HG02870 (cell line): ENCODE measurements at regions not wholly inside any gene's neighbourhood (a gene's known extent, or its start where the extent isn't known, plus 50 kb on each side); places are given as distances from the start of the nearest gene placed in this dataset.
"Not testable (repeated sequence)": the region's sequence is repeated elsewhere in the genome, so short reads cannot be mapped to it uniquely, and the experiment has no call there.

ENCODE experiments used
- ATAC-seq: cut with Tn5 transposase; IDR thresholded peaks from one replicate; pipeline ENCODE4 v1.9.1; 2021; ENCODE audit warnings: mild to moderate bottlenecking, moderate library complexity; ENCODE audit not compliant: unreplicated experiment

GRCh38 chr21:15422783-15423182 lies 307.0 kb upstream of the USP25 start:
- ATAC-seq: no peak

- no peak for ATAC-seq
These were observed 305.9 kb upstream of the USP25 start for GRCh38 chr21:15423676-15424445.

DNA sequence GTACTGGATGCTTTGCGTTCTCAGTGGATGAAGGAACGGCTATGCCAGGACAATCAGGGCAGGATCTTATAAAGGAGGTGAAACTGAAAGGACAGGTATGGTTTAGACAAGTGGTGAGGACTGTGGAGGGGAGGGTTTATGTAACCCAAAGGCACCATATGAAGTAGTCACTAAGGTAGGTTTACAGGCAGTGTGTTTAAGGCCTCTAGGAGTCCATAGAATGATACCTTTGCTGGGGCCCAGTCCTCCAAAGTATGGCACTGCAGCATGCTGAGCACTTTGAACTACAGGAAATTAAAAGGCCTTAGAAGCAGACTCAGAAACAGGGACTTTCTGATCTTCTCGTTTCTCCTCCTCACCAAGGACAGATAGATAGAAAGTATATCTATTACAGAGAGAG lies 304.7 kb upstream of the USP25 start:
- ATAC-seq: no peak

DNA sequence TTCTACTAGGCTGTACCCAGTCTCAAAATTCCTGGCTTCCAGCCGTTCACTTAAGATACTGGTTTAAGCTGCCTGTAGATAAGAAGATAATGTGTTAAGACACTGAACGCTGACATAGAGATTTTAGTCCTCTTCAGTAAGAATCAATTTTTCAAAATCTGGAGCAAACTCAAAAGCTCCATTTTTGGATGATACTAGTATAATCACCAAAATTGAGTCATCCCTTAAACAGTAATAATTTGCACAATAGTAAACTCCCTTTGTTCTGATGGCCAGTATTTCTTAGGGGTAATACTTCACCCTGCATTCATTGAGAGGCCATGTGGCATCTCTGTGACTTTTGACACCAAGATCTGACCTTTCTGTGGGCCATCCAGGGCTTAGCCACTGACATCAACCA lies 299.8 kb upstream of the USP25 start:
- ATAC-seq: no peak

DNA sequence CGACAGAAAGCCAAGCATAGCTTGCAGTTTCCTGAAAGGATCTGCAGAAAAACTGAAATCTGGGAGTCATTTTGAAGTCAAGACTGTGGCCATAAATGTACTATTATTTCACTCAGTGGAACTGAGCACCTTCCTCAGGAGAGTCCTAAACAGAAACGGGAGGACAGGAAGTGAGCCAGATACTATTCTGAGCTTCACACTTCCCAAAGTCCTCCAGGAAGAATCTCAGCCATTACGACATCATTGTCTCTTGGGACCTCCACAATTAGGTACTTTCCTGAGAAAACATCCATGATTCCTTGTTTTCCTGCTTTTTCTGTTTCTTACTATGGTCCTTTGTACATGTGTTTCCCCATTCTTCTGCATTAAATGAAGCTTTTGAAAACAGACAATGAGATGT lies 299.2 kb upstream of the USP25 start:
- no peak for ATAC-seq

DNA sequence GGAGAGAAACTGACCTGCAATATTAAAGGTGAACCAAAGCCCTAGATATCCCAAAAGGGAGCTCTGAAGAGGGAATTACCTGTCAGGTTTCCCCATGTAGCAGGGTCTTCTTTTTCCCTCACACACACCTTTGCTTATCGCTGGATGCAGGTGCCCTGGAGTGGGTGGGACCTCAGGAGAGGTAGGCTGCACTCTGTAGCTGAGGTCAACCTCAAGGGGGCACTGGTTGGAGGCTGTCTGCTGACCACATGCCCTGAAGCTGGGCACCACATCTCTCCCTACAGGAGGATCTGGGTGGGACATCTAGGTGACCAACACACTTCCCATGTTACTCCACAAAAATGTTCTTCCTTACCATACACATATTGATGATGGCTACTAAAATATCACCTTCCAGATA lies 298.7 kb upstream of the USP25 start:
- no peak for ATAC-seq

- ATAC-seq: no peak
These were observed 296.7 kb upstream of the USP25 start for GRCh38 chr21:15433091-15433490.

DNA sequence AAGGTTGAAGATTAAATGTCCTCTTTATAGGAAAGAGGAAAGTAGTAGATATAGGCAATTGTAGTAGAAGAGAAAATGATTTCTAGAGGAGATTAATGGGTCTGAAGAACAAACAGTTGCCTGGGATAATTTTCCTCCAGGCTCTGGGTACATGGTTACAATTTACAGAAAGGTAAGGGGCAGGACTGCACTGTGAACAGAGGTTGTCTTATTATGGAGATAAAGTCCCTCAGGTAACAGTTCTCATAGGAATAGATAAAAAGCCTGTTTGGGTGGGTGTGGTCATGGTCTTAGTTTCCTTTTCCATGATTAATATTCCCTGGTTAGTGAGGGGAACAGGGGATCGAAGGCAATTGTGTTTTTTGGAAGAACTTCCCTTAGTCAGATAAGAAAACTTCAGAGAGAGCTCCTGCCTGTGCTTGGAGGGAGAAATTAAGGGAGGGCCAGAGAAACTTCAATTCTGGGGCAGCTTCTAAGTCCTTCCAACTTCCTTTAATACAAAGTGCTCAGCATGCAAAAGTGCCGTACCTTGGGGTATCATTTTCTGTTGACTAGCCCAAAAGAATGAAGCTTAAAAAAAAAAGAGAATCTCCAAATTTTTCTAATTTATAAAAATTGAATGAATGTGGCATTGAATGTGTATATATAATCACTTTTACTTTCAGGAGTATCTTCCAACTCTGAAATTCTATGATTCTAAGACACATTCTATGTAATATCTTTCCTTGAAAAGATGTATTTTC lies 295.4 kb upstream of the USP25 start:
- no peak for ATAC-seq

DNA sequence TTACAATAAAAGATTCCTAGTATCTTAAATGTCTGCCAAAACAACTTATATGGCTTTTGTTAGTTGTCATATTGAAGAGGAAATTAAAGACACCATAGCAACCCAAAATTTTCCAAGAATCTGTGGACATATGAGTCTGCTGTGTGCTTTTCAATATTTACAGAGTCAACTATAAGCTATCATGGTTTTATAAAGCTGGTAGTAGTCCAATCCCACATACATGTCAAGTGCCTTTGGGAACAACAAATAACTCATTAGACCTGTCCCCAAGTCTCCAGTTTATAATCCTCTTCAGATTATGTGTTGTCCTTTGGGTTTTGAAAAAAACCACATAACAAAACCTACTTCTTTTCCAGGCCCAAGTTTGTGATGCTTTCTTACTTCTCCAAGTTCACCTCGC lies 293.8 kb upstream of the USP25 start:
- no peak for ATAC-seq

GRCh38 chr21:15437883-15438282 lies 291.9 kb upstream of the USP25 start:
- peak; percentile 90 for ATAC-seq

GRCh38 chr21:15439726-15440125 lies 290.1 kb upstream of the USP25 start:
- ATAC-seq: no peak

DNA sequence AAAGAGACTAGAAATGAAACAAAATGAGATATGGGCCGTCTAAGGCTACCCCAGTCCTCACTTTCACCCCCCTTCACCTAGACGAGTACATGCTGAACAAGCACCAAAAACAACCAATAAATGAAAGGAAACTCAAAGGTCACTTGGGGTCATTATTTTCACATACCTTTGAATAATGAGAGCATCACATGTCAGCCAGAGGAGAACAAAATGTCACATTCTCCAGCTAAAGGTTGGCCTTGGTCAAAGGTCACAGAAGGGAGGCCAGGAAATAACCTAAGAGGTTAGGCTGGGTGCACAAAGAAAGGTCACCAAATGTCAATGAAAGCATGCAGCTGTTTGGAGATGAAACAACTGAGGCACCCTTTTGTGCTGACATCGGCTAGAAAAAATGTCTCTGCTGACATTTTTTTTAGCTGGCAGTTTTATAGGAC lies 288.7 kb upstream of the USP25 start:
- ATAC-seq: no peak

DNA sequence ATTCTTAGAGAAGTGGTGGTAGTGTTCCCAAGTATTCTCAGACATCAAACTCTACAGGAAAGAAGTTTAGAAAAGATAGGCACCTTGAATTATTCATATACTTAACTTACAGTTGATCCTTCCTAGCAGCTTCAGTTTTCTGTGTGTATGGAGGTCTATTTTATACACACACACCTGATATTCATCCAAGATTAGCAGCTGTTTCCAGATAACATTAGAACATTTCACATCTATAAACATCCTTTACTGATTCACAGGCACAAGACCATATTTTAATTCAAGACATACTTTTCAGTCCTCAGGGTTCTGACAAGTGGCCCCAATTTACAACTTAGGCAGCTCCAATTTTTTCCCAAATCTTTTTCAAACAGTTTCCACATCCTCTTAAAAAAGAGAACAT lies 287.8 kb upstream of the USP25 start:
- ATAC-seq: no peak

- no peak for ATAC-seq
These were observed 286.9 kb upstream of the USP25 start for GRCh38 chr21:15442743-15443469.

DNA sequence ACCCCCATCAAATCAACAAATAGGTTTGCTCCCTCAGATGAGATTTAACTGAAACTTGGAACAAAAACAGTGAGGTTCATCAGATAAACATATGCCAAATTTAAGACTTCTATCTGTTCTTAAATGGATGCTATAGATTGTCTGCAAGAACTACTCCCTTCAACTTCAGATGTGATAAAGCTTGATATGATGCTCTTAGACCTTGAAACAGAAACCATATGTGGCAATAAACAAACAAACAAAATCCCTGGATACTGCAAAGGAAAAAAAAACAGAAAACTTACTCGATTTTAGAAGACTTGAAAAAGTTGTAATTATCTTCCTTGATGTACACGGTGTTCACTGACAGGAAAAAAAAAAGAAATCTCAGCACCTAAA lies 286.1 kb upstream of the USP25 start:
- ATAC-seq: no peak

DNA sequence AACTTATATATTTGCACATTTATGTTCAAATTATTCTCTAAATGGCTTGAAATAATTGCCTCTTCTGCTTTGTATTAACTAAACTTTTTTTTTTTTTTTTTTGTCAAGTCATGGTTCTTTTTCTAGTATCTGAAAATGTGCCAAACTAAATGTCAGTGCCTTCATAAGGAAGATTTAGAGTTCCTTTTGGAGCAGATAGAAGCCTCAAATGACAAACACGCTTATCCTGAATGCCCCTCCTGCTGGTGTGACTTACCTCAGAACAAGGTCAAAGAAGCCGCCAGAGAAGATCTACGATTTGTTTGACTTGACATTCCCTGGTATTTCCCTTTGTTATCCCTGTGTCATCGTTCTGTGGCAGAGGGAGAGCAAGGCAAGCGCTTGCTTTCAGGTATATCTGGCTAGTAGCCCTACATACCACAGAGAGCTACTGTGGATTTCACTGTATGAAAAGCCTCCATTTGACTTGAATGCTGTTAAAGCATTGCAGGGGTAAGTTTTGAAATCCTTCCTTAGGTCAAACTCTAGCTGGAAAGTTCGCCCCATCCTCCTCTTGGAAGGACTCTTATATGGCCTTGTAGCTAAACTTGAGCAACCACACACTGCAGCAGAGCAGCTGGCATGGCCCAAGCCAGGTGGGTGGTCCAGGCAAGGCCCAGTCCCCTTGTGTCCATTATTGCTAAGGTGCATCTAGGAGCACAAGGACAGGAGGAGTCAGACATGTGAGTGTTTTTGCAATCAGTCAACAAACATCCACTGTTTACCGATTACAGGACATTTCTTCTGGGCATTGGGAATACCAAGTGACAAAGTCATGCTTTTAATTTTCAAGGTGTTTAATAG lies 285.4 kb upstream of the USP25 start:
- ATAC-seq: no peak

DNA sequence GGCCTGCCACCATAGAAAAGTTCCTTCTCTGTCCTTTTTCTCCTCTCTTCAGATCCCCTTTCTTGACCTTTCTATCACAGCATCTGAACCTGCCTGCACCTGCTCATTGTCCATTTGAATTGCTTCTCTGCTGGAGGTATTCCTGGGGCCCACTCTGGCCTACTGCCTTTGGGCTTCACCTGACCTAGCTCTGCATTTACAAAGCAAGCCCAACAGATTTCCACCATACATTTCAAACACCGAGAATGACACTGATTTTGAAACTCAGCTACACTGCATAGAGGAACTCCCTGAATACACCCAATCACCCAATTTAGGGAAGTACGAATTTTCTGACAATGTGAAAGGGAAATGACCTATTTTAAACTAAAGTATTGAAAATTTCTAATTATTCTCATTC lies 284.5 kb upstream of the USP25 start:
- ATAC-seq: peak; percentile 95

DNA sequence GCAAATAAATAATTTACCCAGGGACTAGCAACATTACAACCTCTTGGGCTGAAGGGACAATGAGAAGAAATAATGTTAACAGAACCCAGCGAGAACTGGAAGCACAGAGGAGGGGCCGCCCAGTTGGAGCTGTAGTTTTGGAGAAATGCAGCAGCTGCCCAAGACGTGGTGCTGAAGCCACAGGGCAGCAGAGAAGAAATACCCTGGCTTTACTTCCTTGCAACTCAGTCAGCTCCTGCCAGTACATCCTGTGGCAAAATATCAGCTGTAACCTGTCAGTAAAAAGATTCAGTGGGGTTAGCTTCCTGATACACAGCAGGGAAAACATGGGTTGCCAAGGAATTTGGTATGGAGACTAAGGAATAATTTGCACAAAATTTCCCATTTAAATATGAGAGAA lies 283.6 kb upstream of the USP25 start:
- ATAC-seq: no peak

GRCh38 chr21:15449556-15449955 lies 280.2 kb upstream of the USP25 start:
- no peak for ATAC-seq

GRCh38 chr21:15453261-15453660 lies 276.5 kb upstream of the USP25 start:
- ATAC-seq: no peak

GRCh38 chr21:15453785-15454184 lies 276.0 kb upstream of the USP25 start:
- not testable (repeated sequence) for ATAC-seq
